GM18519 (cell line): ENCODE measurements at regions not wholly inside any gene's neighbourhood (a gene's known extent, or its start where the extent isn't known, plus 50 kb on each side); places are given as distances from the start of the nearest gene placed in this dataset.
"Not testable (repeated sequence)": the region's sequence is repeated elsewhere in the genome, so short reads cannot be mapped to it uniquely, and the experiment has no call there.

Experiments
- ATAC-seq: cut with Tn5 transposase; IDR thresholded peaks from one replicate; pipeline ENCODE4 v1.9.1; 2021; ENCODE audit warnings: mild to moderate bottlenecking, moderate library complexity; ENCODE audit not compliant: unreplicated experiment, low FRiP score

DNA sequence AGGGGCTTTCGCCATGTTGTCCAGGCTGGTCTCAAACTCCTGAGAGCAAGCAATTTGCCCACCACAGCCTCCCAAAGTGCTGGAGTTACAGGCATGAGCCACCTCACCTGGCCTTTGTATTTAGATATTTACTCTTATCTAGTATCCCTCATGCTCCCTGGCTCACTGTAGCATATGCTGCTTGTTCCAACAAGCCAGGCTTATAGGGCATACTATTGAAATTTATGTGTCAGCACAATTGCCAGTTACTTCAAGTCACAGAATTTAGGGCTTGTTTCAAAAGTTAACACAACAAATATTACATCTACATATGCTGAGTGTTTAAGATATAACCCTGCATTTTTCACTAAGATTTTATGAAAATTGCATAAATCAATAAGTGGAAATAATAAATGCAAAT lies 469.2 kb upstream of the ZNF608 start:
- no peak for ATAC-seq

DNA sequence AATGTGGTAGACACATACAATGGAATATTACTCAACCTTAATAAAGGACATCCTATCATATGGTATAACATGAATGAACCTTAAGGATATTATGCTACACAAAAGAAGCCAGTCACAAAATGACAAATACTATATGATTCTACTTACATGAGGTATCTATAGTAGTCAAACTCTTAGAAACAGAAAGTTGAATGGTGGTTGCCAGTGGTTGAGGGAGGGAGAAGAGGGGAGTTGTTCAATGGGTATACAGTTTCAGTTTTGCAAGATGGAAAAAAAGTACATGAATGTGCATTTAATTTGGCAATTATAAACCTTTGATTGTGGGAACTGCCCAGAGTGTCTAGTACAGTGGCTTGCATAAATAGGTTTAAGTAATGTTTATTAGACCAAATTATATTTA lies 473.3 kb upstream of the ZNF608 start:
- ATAC-seq, result no peak

DNA sequence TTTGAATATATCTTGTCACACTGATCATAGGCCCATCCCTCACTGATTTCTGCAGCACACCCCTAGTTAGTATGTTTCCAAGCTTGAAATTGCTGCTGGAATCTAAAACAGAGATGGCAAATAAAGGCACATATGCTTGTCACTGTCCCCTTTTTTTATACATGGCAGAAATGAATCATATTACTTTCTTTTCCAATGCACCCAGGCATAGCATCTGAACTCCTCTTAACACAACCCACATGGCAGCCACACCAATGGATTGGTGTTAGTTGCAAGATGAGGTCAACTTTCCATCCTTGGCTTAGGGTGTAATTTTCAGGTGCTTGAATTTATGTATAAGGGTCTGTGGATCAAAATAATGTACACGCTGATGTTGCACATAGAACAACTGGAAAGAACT lies 473.8 kb upstream of the ZNF608 start:
- ATAC-seq, result no peak

DNA sequence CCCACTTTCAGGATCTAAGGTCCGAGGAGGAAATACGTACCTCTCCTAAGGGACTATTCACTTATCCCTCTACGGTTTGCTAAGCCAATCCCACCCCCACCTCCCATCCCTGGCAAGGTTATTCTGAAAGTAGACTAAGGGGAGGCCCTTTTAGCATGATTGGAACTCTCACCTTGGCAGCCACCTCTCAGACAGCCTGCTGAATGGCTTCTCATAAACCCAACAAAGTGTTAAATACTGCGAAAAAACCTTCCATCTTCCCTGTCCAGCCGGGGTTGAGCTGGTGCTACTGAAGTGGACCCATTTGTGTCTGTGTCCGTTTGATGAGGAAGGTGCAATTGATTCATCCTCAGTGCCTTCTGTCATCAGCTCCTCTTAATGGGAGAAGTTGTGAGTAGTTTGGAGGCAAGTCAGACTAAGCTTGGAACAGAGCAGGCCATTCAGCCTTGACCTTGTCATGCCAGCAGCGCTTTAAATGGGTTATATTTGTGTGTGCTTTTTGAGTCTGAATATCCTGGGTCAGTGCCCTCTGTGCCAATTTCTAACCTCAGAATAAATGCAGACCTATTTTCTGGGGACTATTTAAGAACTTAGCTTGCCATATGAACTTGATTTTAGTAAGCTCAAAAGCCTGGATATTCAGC lies 476.3 kb upstream of the ZNF608 start:
- no peak for ATAC-seq

DNA sequence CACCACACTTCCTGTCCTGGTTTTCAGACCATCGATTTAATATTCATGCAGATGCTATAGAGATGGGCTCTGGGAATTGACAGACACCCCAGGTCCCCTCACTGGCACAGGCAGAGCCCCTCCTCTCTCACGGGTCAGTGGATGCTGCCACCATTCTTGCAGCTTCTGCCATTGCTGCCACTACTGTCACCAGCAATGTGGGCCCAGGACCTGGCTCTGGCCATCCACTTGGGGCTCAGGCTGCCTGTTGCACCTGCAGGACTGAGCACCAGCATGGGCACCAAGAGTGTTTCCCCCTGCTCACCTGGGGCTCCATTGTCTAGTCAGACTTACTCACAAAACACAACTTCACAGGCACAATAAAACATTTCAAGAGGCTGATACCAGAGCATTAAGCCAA lies 479.0 kb upstream of the ZNF608 start:
- no peak for ATAC-seq

DNA sequence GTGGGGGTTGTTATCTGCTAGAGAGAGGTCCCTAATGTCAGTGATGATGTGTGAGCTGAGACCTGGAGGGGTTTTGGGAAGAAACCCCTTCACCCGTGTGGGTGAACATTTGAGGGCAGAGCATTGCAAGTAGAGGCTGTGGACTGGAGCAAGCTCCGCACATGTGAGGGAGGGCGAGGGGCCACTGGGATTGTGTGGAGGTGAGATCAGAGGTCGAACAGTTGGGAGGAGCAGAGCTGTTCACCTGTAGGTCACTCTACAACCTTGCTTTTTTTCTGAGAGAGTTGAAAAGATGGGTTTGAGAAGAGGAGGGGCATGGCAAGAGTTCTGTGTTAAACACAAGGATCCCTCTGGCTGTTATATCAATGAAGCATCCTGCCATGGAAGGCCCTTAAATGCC lies 480.4 kb upstream of the ZNF608 start:
- no peak for ATAC-seq

DNA sequence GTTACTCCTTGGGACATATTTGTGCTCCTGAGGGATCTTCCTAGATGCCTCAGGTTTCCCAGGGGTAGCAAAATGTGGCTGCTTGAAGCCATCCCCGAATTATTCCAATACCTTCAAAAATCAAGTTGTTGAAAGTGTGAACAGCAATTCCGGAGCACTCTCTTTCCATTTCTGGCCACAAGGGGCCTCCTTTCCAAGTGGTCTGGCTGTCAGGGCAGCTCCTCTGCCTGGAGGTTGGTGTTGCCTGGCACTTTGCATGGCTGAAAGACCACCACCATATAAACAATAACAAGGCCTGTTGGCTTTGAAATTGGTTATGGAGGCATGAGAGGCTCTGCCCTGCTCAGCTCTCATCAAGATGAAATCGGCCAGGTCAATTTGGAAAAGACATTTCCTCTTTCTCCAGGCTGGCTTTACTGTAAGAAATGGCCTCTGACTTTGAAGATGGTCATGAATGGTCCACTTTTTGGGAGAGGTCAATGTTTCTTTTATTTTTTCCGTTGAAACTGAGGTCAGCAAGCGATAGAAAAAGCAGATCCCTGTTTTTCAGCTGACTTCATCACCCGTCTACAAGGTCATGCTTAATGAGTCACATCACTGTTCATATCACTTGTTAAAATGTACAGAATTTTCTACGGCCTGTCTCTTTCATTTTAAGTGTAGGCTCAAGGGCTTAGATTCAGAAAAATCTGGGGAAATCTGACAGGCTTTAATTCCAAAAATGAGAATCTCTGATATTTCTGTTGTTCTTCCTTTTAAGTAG lies 481.1 kb upstream of the ZNF608 start:
- ATAC-seq, result no peak

DNA sequence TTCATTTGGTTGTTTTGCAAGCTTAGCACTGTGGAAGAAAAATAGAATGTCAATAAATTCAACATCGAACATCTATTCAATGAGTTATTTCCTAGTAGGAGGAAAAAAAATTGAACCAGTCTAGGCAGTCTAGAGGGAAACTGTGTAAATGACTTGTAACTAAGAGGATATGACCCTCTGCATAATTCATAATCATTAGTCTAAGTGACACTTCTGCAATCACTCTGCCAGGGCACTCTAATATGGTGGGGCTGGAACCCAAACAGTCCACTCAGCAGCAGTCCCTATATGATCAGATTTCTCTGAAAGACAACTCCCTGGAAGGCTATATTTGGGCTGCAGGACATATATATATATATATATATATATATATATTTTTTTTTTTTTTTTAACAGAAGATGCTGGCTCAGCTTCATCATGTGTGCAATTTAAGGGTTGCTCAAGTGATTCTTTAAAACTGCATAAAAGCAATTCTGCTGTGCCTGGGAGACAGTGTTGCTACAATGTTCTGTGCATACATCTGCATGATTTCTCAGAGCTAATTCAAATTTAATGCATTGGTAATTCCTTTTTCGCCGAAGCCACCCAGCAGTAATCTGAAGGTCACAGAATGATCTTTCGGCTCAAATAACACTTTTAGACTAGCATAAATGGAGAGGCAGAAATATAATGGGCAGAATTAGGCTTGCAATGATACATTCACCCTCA lies 482.1 kb upstream of the ZNF608 start:
- no peak for ATAC-seq

DNA sequence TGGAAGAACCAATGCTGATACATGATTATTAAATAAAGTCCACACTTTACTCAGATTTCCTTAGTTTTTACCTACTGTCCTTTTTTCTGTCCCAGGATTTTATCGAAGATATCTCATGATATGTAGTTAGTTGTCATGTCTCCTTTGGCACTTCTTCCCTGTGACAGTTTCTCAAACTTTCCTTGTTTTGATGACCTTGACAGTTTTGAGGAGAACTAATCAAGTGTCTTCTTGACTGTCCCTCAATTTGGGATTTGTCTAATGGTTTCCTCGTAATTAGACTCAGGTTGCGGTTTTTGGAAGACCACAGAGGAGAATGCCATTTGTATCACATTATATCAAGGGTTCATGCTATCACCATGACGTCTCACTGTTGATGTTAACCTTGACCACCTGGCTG lies 483.1 kb upstream of the ZNF608 start:
- no peak for ATAC-seq

DNA sequence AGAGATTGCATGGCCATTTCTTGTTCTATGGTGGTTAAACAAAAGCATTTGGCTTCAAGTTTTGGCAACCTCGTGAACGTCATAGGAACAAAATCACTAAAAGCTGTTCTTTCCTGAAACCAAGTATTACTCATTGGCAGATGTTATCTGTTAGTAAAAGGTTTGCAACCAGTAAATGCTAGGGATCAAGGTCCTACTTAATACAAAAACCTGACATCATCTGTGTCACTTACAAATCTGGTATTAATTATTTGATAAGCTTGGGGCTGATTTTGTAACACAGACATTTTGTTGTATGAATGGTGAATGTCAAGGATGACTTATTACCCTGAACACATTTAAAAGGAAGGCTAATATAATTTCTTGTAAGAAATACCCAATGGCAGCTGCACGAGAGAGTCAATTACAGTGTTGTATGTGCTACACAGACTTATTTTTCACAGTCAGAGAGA lies 486.4 kb upstream of the ZNF608 start:
- no peak for ATAC-seq

DNA sequence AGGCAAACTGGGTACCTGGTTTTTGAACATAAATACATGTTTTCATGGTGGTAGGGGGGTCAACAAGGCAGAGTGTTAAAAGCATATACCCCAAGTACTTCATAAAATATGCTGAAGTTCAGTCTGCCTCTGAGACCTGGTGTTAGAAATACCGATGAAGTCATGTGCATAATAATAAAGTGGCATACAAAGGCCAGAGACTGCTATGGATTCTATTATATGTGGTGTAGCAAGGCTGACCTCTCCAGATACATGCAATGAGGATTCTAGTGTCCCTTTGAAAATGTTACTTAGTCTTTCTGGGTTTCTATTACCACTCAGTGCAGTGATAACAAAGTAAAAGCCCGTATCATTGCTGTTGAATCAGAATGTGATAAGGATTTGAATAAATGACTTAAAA lies 487.5 kb upstream of the ZNF608 start:
- no peak for ATAC-seq

DNA sequence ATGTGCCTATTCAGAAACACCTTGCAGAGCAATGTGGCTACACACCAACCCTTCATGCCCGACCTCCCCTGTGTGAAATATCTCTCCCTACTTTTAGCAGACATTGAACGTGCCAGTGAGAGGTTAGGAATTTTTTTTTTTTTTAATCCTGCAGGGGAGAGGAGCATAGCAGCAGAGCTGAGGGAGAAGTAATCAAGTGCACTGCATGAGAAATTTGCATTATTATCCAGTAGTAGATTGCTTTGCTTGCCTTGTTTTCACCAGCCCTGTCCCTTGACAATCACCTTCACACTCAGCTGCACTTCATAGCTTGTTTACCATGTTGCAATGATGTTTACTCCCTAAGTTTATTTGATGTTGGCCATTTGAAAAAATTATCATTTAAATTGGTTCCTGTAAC lies 489.6 kb upstream of the ZNF608 start:
- ATAC-seq, result no peak

DNA sequence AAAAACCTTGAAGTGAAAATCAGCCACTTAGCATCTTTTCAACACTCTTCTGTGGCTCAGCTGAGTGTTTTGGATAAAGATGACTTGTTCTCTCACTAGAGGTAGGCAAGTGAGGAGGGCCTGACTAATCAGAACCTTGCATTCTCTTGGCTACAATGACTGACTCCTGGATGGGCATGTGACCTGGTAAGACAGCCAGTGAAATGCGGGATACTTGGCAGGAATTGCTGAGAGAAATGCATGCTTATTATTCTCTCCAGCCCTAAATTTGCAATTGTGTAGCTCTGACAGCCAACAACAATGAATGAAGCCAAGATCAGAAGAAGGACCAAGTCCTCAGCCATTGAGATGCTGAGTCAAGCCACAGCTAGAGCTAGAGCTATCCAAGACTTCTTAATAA lies 490.5 kb upstream of the ZNF608 start:
- ATAC-seq, result no peak

DNA sequence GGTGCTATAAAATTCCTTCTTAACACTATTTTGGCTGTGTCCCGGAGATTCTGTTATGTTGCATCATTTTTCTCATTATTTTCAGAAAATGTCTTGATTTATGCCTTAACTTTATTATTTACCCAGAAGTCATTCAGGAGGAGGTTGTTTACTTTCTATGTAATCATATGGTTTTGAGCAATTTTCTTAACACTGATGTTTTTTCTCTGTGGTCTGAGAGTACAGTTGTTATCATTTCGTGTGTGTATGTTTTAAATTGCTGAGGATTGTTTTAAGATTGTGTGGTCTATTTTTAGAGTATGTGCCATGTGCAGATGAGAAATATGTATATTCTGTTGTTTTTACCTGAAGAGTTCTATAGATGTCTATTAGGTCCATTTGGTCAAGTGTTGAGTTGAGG lies 498.1 kb upstream of the ZNF608 start:
- ATAC-seq, result no peak

DNA sequence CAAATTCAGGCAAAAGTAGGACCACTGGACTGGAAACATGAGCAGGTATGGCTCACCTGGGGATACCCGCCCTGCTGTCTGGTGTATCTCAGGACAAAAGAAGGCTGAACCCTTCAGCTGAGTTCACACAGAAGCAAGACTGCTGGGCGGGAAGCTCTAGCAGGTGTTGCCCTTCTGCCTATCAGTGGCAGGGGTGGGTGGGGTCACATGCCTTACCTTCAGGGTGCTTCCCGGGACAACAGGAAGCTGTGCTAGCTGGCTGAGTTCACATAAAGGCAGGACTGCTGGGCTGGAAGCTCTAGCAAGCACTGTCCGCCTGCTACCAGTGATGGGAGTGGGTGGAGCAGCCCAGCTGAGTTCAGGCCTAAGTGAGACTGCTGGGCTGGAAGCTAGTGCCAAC lies 498.8 kb upstream of the ZNF608 start:
- no peak for ATAC-seq

DNA sequence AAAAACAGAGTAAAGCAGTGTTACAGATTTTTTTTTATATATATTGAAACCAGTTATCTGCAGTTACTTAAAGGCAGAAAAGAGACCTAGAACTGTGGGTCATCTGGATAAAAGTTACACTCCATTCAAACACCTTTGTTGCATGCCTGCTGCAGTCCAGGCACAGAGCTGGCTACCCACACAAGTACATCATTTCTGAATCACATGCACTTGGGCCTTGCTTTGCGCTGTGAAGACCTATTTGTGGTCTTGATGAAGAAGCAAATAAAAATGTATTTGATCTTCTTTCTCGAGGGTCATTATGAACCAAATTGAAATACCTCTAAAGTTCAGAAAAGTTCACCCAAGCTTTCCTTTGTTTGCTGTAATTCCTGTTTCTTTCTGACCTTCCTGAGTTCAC lies 503.0 kb upstream of the ZNF608 start:
- ATAC-seq, result no peak

DNA sequence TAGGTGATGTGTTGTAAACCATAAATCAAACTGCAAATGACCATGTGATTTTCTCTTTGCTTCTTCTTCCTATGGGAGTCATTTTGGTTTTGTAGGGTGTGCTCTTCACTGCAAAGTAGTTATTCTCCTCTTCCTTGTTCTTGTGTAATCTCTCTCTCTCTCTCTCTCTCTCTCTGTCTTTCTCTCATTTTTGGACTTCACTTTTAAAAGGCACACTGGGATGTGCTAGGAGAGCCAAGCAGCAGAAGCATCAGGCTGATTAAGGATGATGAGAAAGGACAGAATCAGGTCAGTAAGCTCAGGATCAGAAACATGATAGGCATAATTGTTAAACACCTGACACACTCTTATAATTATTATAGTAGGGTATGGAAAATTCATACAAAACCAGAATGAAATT lies 505.3 kb upstream of the ZNF608 start:
- no peak for ATAC-seq

DNA sequence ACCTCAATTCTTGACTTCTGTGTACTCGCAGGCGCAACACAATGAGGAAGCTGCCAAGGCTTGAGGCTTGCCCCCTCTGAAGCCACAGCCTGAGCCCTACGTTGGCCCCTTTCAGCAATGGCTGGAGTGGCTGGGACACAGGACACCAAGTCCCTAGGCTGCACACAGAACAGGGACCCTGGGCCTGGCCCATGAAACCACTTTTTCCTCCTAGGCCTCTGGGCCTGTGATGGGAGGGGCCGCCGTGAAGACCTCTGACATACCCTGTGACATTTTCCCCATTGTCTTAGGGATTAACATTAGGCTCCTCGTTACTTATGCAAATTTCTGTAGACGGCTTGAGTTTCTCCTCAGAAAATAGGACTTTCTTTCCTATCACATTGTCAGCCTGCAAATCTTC lies 507.2 kb upstream of the ZNF608 start:
- not testable (repeated sequence) for ATAC-seq

DNA sequence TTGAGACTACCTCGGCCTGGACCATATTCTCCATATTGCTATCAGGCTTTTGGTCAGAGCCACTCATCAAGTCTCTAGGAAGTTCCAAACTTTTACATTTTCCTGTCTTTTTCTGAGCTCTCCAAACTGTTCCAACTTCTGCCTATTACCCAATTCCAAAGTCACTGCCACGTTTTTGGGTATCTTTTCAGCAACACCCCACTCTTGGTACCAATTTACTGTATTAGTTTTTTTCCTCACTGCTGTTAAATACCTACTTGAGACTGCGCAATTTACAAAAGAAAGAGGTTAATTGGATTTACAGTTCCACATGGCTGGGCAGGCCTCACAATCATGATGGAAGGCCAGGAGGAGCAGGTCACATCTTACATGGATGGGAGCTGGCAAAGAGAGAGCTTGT lies 507.8 kb upstream of the ZNF608 start:
- ATAC-seq, result no peak

DNA sequence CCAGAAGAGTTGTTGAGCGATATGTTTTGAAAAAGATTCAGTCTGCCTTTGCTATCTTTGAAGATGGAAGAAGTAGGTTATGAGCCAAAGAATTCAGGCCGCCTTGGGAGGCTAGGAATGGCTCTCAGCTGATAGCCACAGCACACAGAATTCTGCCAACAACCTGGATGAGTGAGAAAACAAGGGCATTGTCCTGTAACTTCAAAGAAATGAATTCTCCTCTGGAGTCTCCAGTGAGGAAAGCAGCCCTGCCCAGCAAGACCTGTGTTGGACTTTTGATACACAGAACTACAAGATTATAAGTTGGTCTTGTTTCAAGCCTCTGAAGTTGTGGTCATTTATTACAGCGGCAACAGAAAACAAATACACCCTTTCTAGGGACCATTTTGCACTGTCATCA lies 509.9 kb upstream of the ZNF608 start:
- no peak for ATAC-seq

DNA sequence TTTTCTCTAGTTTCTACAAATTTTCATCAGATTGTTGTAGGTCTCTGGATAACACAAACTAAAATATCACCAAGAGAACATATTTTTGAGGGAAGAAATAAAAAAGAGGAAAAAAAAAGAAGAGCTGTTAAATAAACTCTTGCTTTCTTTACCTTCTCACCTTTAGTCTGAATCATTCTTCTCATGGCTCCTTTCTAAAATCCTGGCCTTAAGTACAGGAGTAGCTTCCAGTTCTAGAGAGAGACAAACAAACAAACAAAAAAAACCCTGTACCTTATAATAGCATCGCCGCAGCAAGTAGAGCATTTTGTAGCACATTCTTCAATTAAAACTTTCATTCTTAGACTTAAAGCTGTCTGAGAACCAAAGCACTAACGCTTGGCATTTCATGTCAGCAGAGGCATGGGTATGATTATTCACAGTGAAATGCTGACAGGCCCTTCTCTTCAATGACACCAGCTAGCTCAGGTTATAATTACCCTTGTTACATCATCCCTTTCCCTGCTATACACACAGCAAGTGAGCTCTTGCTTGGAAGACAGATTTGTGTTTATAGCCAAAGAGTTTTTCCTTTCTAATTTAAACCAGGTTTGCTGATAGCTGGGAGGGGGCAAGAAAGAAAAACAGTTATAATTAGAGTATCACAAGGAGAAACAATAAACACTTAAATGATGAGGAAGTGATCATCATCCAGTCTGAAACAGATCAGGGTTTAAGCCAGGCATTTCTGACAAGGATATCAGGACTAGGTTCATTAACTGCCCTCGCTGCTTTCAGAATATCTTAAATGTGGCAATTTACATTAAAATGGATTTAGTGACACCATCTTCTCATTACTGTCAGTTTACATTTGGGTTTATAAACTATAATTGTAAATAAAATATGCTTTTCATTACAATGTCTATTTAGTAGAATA lies 510.9 kb upstream of the ZNF608 start:
- no peak for ATAC-seq
